ENCODE measurements at regions not wholly inside any gene's neighbourhood (a gene's known extent, or its start where the extent isn't known, plus 50 kb on each side); places are given as distances from the start of the nearest gene placed in this dataset.

- DNase-seq (ENCODE audit: low read depth, low spot score) (no peak), ATAC-seq (no peak)
- Histone ChIP-seq H3K9me3 (ENCODE audit: control insufficient read depth, insufficient read depth, low read depth, low read length) (no peaks in the 10 kb centered on the region), H3K36me3 (ENCODE audit: control insufficient read depth, insufficient read depth, low read length) (no peaks in the 10 kb centered on the region), H3K27me3 (ENCODE audit: control insufficient read depth, insufficient read depth, low read length) (no peaks in the 10 kb centered on the region), H3K4me3 (ENCODE audit: low read depth in 2 of 2, low read length in 2 of 2) (no peak overlapping the region), H3K27ac (ENCODE audit: low read length) (no peak overlapping the region), H3K4me1 (ENCODE audit: control insufficient read depth, insufficient read depth, low read length) (no peaks in the 10 kb centered on the region)
- no TSS peak for BruUV-seq (replicated peaks)
- ChIA-PET CTCF (no interaction called here), POLR2A (no interaction called here)
- in situ Hi-C loops (cut with HindIII; ENCODE audit: low pct_unique_long_range_greater_than_20kb, low sequenced_read_pairs) = no loop called here
- intact Hi-C loops (cut with micrococcal nuclease; ENCODE audit: unreplicated experiment) = no loop called here
- TF ChIP-seq, protein P1, sequence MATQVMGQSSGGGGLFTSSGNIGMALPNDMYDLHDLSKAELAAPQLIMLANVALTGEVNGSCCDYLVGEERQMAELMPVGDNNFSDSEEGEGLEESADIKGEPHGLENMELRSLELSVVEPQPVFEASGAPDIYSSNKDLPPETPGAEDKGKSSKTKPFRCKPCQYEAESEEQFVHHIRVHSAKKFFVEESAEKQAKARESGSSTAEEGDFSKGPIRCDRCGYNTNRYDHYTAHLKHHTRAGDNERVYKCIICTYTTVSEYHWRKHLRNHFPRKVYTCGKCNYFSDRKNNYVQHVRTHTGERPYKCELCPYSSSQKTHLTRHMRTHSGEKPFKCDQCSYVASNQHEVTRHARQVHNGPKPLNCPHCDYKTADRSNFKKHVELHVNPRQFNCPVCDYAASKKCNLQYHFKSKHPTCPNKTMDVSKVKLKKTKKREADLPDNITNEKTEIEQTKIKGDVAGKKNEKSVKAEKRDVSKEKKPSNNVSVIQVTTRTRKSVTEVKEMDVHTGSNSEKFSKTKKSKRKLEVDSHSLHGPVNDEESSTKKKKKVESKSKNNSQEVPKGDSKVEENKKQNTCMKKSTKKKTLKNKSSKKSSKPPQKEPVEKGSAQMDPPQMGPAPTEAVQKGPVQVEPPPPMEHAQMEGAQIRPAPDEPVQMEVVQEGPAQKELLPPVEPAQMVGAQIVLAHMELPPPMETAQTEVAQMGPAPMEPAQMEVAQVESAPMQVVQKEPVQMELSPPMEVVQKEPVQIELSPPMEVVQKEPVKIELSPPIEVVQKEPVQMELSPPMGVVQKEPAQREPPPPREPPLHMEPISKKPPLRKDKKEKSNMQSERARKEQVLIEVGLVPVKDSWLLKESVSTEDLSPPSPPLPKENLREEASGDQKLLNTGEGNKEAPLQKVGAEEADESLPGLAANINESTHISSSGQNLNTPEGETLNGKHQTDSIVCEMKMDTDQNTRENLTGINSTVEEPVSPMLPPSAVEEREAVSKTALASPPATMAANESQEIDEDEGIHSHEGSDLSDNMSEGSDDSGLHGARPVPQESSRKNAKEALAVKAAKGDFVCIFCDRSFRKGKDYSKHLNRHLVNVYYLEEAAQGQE (IDR thresholded peaks at IDR 0.05; ENCODE audit: insufficient read depth in 1 of 2, low read depth in 2 of 2, low read length in 1 of 2) = no peak
- TF ChIP-seq SIN3A (IDR thresholded peaks at IDR 0.05; ENCODE audit: borderline replicate concordance, insufficient read depth, low read depth, low read length) (no peak), TCF7L2 (IDR thresholded peaks at IDR 0.05; ENCODE audit: low read depth, low read length) (no peak), POLR2AphosphoS5 (IDR thresholded peaks at IDR 0.05; ENCODE audit: low read depth, low read length) (no peak)
- TF ChIP-seq, protein P2, sequence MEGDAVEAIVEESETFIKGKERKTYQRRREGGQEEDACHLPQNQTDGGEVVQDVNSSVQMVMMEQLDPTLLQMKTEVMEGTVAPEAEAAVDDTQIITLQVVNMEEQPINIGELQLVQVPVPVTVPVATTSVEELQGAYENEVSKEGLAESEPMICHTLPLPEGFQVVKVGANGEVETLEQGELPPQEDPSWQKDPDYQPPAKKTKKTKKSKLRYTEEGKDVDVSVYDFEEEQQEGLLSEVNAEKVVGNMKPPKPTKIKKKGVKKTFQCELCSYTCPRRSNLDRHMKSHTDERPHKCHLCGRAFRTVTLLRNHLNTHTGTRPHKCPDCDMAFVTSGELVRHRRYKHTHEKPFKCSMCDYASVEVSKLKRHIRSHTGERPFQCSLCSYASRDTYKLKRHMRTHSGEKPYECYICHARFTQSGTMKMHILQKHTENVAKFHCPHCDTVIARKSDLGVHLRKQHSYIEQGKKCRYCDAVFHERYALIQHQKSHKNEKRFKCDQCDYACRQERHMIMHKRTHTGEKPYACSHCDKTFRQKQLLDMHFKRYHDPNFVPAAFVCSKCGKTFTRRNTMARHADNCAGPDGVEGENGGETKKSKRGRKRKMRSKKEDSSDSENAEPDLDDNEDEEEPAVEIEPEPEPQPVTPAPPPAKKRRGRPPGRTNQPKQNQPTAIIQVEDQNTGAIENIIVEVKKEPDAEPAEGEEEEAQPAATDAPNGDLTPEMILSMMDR (IDR thresholded peaks at IDR 0.05) = no peak
Observed at GRCh38 chr11:122036493-122036892, 79.5 kb downstream of the BLID start.

DNA sequence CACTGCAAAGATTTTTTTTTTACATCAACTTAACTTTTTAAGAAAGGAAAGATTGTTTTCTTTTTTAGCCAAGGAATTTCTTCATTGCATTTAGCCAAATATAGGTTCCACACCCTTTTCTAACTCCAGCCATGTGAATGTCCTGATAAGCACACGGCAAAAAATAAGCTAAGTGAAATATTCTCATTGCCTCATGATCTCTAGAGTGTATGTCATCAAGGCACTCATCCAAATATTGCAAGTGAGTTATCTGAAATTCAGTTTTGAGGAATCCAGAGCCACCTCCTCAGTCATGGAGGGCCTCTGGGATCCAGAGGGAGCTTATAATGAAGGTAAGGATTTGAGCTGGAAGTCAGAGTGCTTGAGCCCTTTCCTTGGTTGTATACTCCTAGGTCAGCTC, 80.0 kb downstream of the BLID start:
- CTCF ChIA-PET = no interaction called here
- H3K36me3 ChIP-seq (ENCODE audit: control insufficient read depth, insufficient read depth, low read length) = no peaks in the 10 kb centered on the region
- POLR2A ChIA-PET = no interaction called here
- H3K27me3 ChIP-seq (ENCODE audit: control insufficient read depth, insufficient read depth, low read length) = no peaks in the 10 kb centered on the region
- no peak overlapping the region for H3K27ac ChIP-seq (ENCODE audit: low read length)
- in situ Hi-C loops (cut with HindIII; ENCODE audit: low pct_unique_long_range_greater_than_20kb, low sequenced_read_pairs) = no loop called here
- ATAC-seq (no peak), DNase-seq (ENCODE audit: low read depth, low spot score) (no peak)
- TF ChIP-seq SIN3A (IDR thresholded peaks at IDR 0.05; ENCODE audit: borderline replicate concordance, insufficient read depth, low read depth, low read length) = no peak
- TF ChIP-seq TCF7L2 (IDR thresholded peaks at IDR 0.05; ENCODE audit: low read depth, low read length) = no peak
- no peak for TF ChIP-seq POLR2AphosphoS5 (IDR thresholded peaks at IDR 0.05; ENCODE audit: low read depth, low read length)
- TF ChIP-seq, protein P1 (IDR thresholded peaks at IDR 0.05; ENCODE audit: insufficient read depth in 1 of 2, low read depth in 2 of 2, low read length in 1 of 2) = no peak
- TF ChIP-seq, protein P2 (IDR thresholded peaks at IDR 0.05) = no peak
- no peaks in the 10 kb centered on the region for H3K4me1 ChIP-seq (ENCODE audit: control insufficient read depth, insufficient read depth, low read length)
- H3K9me3 ChIP-seq (ENCODE audit: control insufficient read depth, insufficient read depth, low read depth, low read length) = no peaks in the 10 kb centered on the region
- BruUV-seq (replicated peaks) = no TSS peak
- intact Hi-C loops (cut with micrococcal nuclease; ENCODE audit: unreplicated experiment) = no loop called here
- no peak overlapping the region for H3K4me3 ChIP-seq (ENCODE audit: low read depth in 2 of 2, low read length in 2 of 2)

All from Panc1 (cell line).